Endothelial cell of umbilical vein (primary cell): ENCODE measurements at regions not wholly inside any gene's neighbourhood (a gene's known extent, or its start where the extent isn't known, plus 50 kb on each side); places are given as distances from the start of the nearest gene placed in this dataset.

Experiments used
- BruUV-seq: library from RNA; stranded (reverse); fragments of 400-500 nt; replicated peaks from 2 replicates; lab custom pipeline; 2021; lab: Mats Ljungman, UMichigan
- CTCF ChIA-PET: fragments of 300-600, 350-600 bp; sonication (Branson Sonifier 250); formaldehyde crosslinking; loops from one replicate; lab custom pipeline; 2021; ENCODE audit warnings: antibody characterized with exemption, inconsistent platforms; lab: Charles Lee
- POLR2A ChIA-PET: fragments of 300-600, 350-600 bp; sonication (Branson Sonifier 250); formaldehyde crosslinking; loops from one replicate; lab custom pipeline; 2021; ENCODE audit warnings: antibody characterized with exemption, inconsistent platforms; lab: Charles Lee
- DNase-seq: peaks from one replicate; pipeline ENCODE4 v3.0.0-alpha.2; 2011; ENCODE audit warnings: low read depth, low spot score
- FAIRE-seq: peaks from 2 replicates; lab custom pipeline; 2011; peaks lifted over from hg19 to GRCh38; lab: Jason Lieb, UNC
- H2AFZ ChIP-seq: 2 replicates; pipeline ENCODE4 v1.6.0; 2012; ENCODE audit warnings: low read depth, low read length, control low read depth, inconsistent platforms
- H3K27ac ChIP-seq: 2 replicates; pipeline ENCODE4 v1.5.1; 2011; ENCODE audit warnings: low read depth, mild to moderate bottlenecking, control low read depth, low read length, moderate library complexity; ENCODE audit not compliant: insufficient read depth
- H3K27me3 ChIP-seq, 2 experiments: 2 replicates each; pipeline versions ENCODE4 v1.6.0 to v1.6.1; 2011; ENCODE audit warnings: low read length in 2 of 2, mixed read lengths in 1 of 2; ENCODE audit not compliant: control insufficient read depth in 2 of 2, insufficient read depth in 2 of 2
- H3K36me3 ChIP-seq, 2 experiments: 2 replicates in 1 of 2; 3 replicates in 1 of 2; pipeline ENCODE4 v1.5.1; 2011; ENCODE audit warnings: low read length in 2 of 2, mild to moderate bottlenecking in 1 of 2, moderate library complexity in 1 of 2; ENCODE audit not compliant: control insufficient read depth in 2 of 2, insufficient read depth in 2 of 2; ENCODE audit errors: extremely low read depth in 1 of 2
- H3K4me1 ChIP-seq: 3 replicates; pipeline ENCODE4 v1.5.1; 2011; ENCODE audit warnings: mild to moderate bottlenecking, low read length; ENCODE audit not compliant: control insufficient read depth, insufficient read depth; ENCODE audit errors: extremely low read depth
- H3K4me2 ChIP-seq: 2 replicates; pipeline ENCODE4 v1.6.1; 2011; ENCODE audit warnings: low read length, control low read depth, mixed read lengths; ENCODE audit not compliant: insufficient read depth
- H3K4me3 ChIP-seq, 3 experiments: fragments of 200-600 bp in 1 of 3; sonication (generic), shearing (Covaris generic) in 1 of 3; replicated peaks in 1 of 3; 2 replicates each; pipeline ENCODE4 v1.5.1; 2011 to 2016; ENCODE audit warnings: control low read depth in 3 of 3, low read length in 3 of 3, mild to moderate bottlenecking in 2 of 3, inconsistent platforms in 1 of 3, low read depth in 1 of 3, moderate library complexity in 1 of 3; ENCODE audit not compliant: insufficient read depth in 1 of 3
- H3K79me2 ChIP-seq: 2 replicates; pipeline ENCODE4 v1.6.0; 2012; ENCODE audit warnings: low read length, inconsistent platforms; ENCODE audit not compliant: control insufficient read depth, insufficient read depth
- H3K9ac ChIP-seq: replicated peaks from 2 replicates; pipeline ENCODE3; 2011; ENCODE audit warnings: low read length, control low read depth; ENCODE audit not compliant: insufficient read depth; ENCODE audit errors: extremely low read depth
- H3K9me1 ChIP-seq: replicated peaks from 3 replicates; pipeline ENCODE4 v1.6.0; 2011; ENCODE audit warnings: mild to moderate bottlenecking, low read length; ENCODE audit not compliant: control insufficient read depth, insufficient read depth; ENCODE audit errors: extremely low read depth
- H3K9me3 ChIP-seq: replicated peaks from 2 replicates; pipeline ENCODE4 v1.5.1; 2012; ENCODE audit warnings: low read length, inconsistent platforms; ENCODE audit not compliant: control insufficient read depth, insufficient read depth
- H4K20me1 ChIP-seq: replicated peaks from 2 replicates; pipeline ENCODE3; 2011; ENCODE audit warnings: mild to moderate bottlenecking, low read length; ENCODE audit not compliant: control insufficient read depth, insufficient read depth; ENCODE audit errors: extremely low read depth
- CTCF ChIP-seq, 2 donors: IDR thresholded peaks; 1 replicate in 1 of 2; 2 replicates in 1 of 2; pipeline ENCODE4 v1.5.1; 2011; ENCODE audit warnings: low read length in 2 of 2, mild to moderate bottlenecking in 2 of 2, moderate library complexity in 2 of 2, control low read depth in 1 of 2, inconsistent platforms in 1 of 2, low read depth in 1 of 2; ENCODE audit not compliant: insufficient read depth in 1 of 2; ENCODE audit errors: extremely low read depth in 1 of 2
- EZH2 ChIP-seq: IDR thresholded peaks from 2 replicates; pipeline ENCODE4 v1.6.1; 2012; ENCODE audit warnings: borderline replicate concordance, low read depth, mild to moderate bottlenecking, moderate library complexity, low read length, inconsistent platforms; ENCODE audit not compliant: severe bottlenecking
- FOS ChIP-seq: IDR thresholded peaks from 2 replicates; pipeline ENCODE4 v1.6.1; 2011; ENCODE audit warnings: mild to moderate bottlenecking, low read length, moderate library complexity, borderline replicate concordance; ENCODE audit not compliant: insufficient read depth
- GATA2 ChIP-seq: IDR thresholded peaks from 2 replicates; pipeline ENCODE4 v1.7.0; 2011; ENCODE audit warnings: low read depth, mild to moderate bottlenecking, moderate library complexity, mixed read lengths, low read length; ENCODE audit not compliant: insufficient read length, insufficient read depth
- JUN ChIP-seq: IDR thresholded peaks from 2 replicates; pipeline ENCODE4 v1.6.1; 2011; ENCODE audit warnings: borderline replicate concordance, low read depth; ENCODE audit not compliant: insufficient read length, insufficient read depth
- MAX ChIP-seq: IDR thresholded peaks from 2 replicates; pipeline ENCODE4 v1.6.1; 2011; ENCODE audit not compliant: insufficient read depth, insufficient read length
- MYC ChIP-seq: IDR thresholded peaks from one replicate; pipeline ENCODE4 v1.6.1; 2011; ENCODE audit warnings: mild to moderate bottlenecking, low read depth, low read length
- POLR2A ChIP-seq: IDR thresholded peaks from 2 replicates; pipeline ENCODE4 v1.6.1; 2012; ENCODE audit warnings: low read depth, mild to moderate bottlenecking, control low read depth, low read length
- POLR2AphosphoS5 ChIP-seq: IDR thresholded peaks from 2 replicates; pipeline ENCODE4 v1.6.1; 2012; ENCODE audit warnings: low read depth, mild to moderate bottlenecking, control low read depth, low read length, moderate library complexity; ENCODE audit not compliant: insufficient read depth
- dilution Hi-C: fragments of 300-500 bp; cut with MboI; formaldehyde crosslinking; loops from one replicate; pipeline ENCODE4 v1.15.0; 2019; ENCODE audit warnings: low sequenced_read_pairs; ENCODE audit not compliant: extremely low pct_ligation_motif_present
- intact Hi-C: fragments of 100-400 bp; cut with micrococcal nuclease; formaldehyde crosslinking; loops from one replicate; pipeline ENCODE4 v1.10.0; 2022

GRCh38 chr13:90898811-90899210 is 448.7 kb upstream of the MIR17HG start:
- no peaks in the 10 kb centered on the region for H3K36me3 ChIP-seq
- no peaks in the 10 kb centered on the region for H3K27me3 ChIP-seq
- ChIA-PET POLR2A (no interaction called here), CTCF (no interaction called here)
- no TSS peak for BruUV-seq
- no peak overlapping the region for H3K27ac ChIP-seq
- no peak for DNase-seq
- H2AFZ ChIP-seq = no peak overlapping the region
- no peaks in the 10 kb centered on the region for H4K20me1 ChIP-seq
- H3K4me1 ChIP-seq = no peaks in the 10 kb centered on the region
- TF ChIP-seq EZH2 (no peak), MAX (no peak), GATA2 (no peak), JUN (no peak), POLR2A (no peak), FOS (no peak), MYC (no peak), POLR2AphosphoS5 (no peak), CTCF (IDR thresholded peaks at IDR 0.05; ENCODE audit: extremely low read depth in 1 of 2, insufficient read depth in 1 of 2, low read depth in 1 of 2, low read length in 2 of 2) (no peak)
- no peak for FAIRE-seq
- H3K9ac ChIP-seq = no peak overlapping the region
- dilution Hi-C loops = no loop called here
- no peaks in the 10 kb centered on the region for H3K79me2 ChIP-seq
- intact Hi-C loops = no loop called here
- H3K9me3 ChIP-seq = no peaks in the 10 kb centered on the region
- H3K4me3 ChIP-seq = no peak overlapping the region
- no peaks in the 10 kb centered on the region for H3K9me1 ChIP-seq
- no peak overlapping the region for H3K4me2 ChIP-seq
